ENCODE measurements at regions not wholly inside any gene's neighbourhood (a gene's known extent, or its start where the extent isn't known, plus 50 kb on each side); places are given as distances from the start of the nearest gene placed in this dataset.

- H3K27ac ChIP-seq (ENCODE audit: control insufficient read depth, insufficient read depth), result no peak overlapping the region
- no peaks in the 10 kb centered on the region for H3K36me3 ChIP-seq (ENCODE audit: control insufficient read depth in 2 of 2, insufficient read depth in 2 of 2, low read length in 1 of 2)
- no peak for TF ChIP-seq FOS (IDR thresholded peaks at IDR 0.05; ENCODE audit: borderline replicate concordance, extremely low read depth, insufficient read length)
- TF ChIP-seq ESRRA (IDR thresholded peaks at IDR 0.05; ENCODE audit: low read length), result no peak
- no peak for TF ChIP-seq MEF2A (IDR thresholded peaks at IDR 0.05; ENCODE audit: insufficient read depth, low read depth, low read length)
- no peak for TF ChIP-seq HDGF (IDR thresholded peaks at IDR 0.05)
- TF ChIP-seq ZZZ3 (IDR thresholded peaks at IDR 0.05; ENCODE audit: control insufficient read depth, insufficient read length, low read depth), result no peak
- TF ChIP-seq NR2F1 (conservative IDR thresholded peaks at IDR 0.05), result no peak
- TF ChIP-seq ZNF207 (IDR thresholded peaks at IDR 0.05; ENCODE audit: borderline replicate concordance), result no peak
- no peak for TF ChIP-seq ATF3 (IDR thresholded peaks at IDR 0.05; ENCODE audit: borderline replicate concordance, extremely low read depth, low read depth, low read length)
- TF ChIP-seq KDM1A (IDR thresholded peaks at IDR 0.05; ENCODE audit: borderline replicate concordance), result no peak
- ATAC-seq (no peak), FAIRE-seq (no peak), DNase-seq (ENCODE audit: low read depth, low spot score) (no peak)
- no peaks in the 10 kb centered on the region; the same call in 2 of the 3 replicates for H3K9me3 ChIP-seq (replicated peaks; ENCODE audit: control insufficient read depth, insufficient read depth, low read length)
- intact Hi-C loops (cut with micrococcal nuclease; ENCODE audit: unreplicated experiment), result no loop called here
- no TSS peak for BruUV-seq (replicated peaks)
- H3K27me3 ChIP-seq (replicated peaks in 1 of 2; ENCODE audit: control insufficient read depth in 2 of 2, insufficient read depth in 2 of 2, low read length in 1 of 2), result no peaks in the 10 kb centered on the region
- no peak overlapping the region for H3K4me3 ChIP-seq
- ChIA-PET POLR2A (no interaction called here), CTCF (no interaction called here), SMC1A (ENCODE audit: uncharacterized antibody, unreplicated experiment) (no interaction called here), RAD21 (ENCODE audit: unreplicated experiment) (no interaction called here)
- H4K20me1 ChIP-seq (ENCODE audit: control insufficient read depth, insufficient read depth), result no peaks in the 10 kb centered on the region
- H3K9ac ChIP-seq (ENCODE audit: control insufficient read depth, insufficient read depth, low read length), result no peak overlapping the region
- WGBS (ENCODE audit: insufficient coverage, insufficient replicate concordance, low lambda C conversion rate, missing lambda C conversion rate), result 0% methylated on average over 1 of the region's 1 CpG
- H3K4me1 ChIP-seq (ENCODE audit: control insufficient read depth, insufficient read depth, low read length), result no peaks in the 10 kb centered on the region
- no peak overlapping the region for H3K4me2 ChIP-seq (ENCODE audit: control insufficient read depth, insufficient read depth)
- H2AFZ ChIP-seq (ENCODE audit: control insufficient read depth, low read depth, low read length), result no peak overlapping the region
- in situ Hi-C loops (cut with MboI), result no loop called here
- no peaks in the 10 kb centered on the region for H3K79me2 ChIP-seq (ENCODE audit: control insufficient read depth, insufficient read depth, low read length)
Observed at GRCh38 chr1:55997536-55997935, 581.8 kb downstream of the PLPP3 start.
